GM12891 (cell line): ENCODE measurements at regions not wholly inside any gene's neighbourhood (a gene's known extent, or its start where the extent isn't known, plus 50 kb on each side); places are given as distances from the start of the nearest gene placed in this dataset.

Experiments
- POLR2A ChIP-seq: IDR thresholded peaks from 2 replicates; pipeline ENCODE4 v1.6.1; 2011; ENCODE audit warnings: low read depth, low read length, control low read depth
- POLR2AphosphoS5 ChIP-seq: IDR thresholded peaks from 2 replicates; pipeline ENCODE4 v1.6.1; 2011; ENCODE audit warnings: low read depth, low read length, control low read depth
- SPI1 ChIP-seq: IDR thresholded peaks from 2 replicates; pipeline ENCODE4 v1.6.1; 2011; ENCODE audit warnings: low read depth, low read length, control low read depth
- TAF1 ChIP-seq: IDR thresholded peaks from 2 replicates; pipeline ENCODE4 v1.6.1; 2011; ENCODE audit warnings: low read depth, low read length, control low read depth

GRCh38 chr16:86856946-86857586, 278.7 kb downstream of the FOXL1 start:
- no peak for TF ChIP-seq POLR2A
- no peak for TF ChIP-seq POLR2AphosphoS5
- TF ChIP-seq TAF1: no peak
- TF ChIP-seq SPI1: no peak
